Inferior parietal cortex (tissue), 1 donor: ENCODE measurements at regions not wholly inside any gene's neighbourhood (a gene's known extent, or its start where the extent isn't known, plus 50 kb on each side); places are given as distances from the start of the nearest gene placed in this dataset.

Experiments used
- DNase-seq: peaks from one replicate; pipeline ENCODE4 v3.0.0-alpha.2; 2016; ENCODE audit errors: extremely low spot score

DNA sequence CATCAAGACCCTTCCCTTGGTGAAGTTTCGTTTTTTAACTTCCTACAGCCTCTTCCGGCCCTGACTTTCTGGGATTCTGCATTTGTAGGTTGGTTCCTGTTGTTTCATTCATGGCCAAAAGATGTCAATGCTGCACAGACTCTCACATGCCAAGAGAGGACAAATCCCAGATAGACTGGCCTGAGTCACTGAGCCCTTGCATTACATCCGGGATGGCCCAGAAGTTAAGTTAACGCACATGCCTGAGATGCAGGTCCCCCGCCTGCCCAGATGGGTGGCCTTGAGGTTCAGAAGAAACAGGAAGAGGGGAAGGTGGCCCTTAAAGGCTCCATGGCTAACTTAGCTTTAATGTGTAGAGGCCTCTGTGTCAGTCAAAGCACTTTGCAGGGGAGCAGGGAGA lies 51.6 kb upstream of the SRGAP3 start:
- DNase-seq: no peak

DNA sequence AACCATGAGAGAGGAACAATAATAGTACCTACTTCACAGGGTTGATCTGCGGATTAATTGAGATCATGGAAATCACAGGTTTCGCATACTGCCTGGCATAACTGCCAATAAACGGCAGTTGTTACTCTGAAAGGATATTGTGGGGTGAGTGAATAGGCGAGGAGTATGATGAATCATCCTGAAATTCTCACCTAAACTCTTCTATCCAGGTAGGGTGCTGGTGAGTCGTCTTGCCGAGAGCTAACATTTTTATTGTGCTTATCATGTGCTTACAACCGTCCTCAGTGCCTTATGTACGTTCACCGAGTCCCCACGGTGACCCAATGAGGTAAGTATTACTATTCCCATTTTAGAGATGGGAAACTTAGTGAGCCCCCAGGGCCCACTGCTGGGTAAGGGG lies 52.4 kb upstream of the SRGAP3 start:
- no peak for DNase-seq

DNA sequence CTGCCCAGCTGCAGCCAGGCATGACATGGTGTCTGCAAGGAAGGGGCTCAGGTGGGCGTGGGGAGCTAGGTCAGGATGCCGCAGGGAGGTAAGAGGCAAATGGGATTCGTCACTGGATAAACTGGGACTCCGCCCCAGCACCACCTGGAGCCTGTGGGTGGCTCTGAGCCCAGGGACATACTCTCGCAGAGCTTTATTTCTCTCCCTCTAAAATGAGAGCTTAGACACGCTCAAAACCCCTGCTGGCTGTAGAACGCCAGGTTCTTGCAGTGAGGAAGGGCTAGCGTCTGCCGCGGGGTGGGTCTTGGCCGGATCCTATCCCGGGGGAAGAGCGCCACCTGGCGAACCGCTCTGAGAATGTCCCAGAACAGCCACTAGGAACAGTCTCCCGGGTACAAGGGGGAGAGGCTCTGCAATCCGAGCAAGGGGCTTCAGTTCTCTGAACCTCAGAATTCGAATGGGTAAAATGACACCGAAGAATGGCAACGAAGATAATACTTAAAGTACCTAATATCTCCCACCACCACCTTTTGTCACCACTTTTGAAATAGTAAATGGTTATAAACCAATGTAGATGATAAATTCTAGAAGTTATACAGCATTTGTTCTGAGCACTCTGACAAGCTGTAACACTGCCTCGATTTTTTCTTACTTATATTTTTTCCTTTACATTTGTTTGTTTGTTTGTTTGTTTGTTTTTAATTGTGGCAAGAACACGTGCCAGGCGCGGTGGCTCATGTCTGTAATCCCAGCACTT lies 53.2 kb upstream of the SRGAP3 start:
- DNase-seq: peak; percentile 92

DNA sequence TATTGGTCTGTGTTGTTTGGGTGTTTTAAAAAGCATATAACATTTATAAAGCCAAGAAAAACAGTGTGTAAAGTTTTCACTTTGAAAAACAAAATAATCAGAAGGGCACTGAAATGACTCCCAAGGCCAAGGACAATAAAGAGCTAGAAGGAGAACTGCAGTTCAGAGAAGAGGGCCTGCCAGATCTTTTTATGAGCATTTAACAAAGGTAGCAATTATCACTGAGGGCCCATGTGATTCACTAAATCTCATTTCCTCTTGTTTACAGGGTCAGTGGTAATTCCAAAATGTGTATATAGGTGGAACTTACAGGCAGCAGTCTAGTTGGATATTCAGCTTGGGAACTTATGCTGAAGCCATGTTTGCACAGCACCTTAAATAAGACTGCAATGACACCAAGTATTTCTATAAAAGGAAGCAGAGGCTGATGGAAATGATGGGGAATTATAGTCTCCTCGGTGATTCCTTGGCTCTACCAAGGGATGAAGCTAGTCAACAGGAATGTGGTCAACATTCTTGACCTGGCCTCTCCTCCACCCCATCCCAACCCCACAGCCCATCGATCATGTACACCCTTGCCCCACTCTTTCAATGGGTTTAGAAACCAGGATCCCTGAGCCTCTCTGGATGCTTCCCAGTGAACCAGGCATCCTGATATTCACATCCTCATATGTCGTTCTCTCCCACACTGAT lies 54.4 kb upstream of the THUMPD3 start:
- no peak for DNase-seq

DNA sequence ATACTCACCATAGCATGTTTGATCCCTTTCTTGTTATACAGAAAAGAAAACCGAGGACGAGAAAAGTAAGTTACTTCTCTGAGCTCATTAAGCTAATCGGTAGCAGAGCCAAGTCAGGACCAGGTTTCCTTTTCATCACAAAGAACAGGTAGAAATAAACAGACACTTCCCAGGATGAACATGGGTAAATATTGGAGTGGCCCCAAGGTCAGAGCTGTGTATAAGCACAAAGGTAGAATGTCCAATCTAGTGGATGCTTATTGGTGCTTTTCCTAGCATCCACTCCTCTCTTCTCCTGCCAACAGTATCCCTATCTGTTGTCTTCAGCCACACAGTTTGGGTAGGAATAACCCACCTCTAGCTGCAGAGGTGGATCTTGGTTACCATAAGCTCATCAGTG lies 52.8 kb upstream of the THUMPD3 start:
- DNase-seq: no peak

DNA sequence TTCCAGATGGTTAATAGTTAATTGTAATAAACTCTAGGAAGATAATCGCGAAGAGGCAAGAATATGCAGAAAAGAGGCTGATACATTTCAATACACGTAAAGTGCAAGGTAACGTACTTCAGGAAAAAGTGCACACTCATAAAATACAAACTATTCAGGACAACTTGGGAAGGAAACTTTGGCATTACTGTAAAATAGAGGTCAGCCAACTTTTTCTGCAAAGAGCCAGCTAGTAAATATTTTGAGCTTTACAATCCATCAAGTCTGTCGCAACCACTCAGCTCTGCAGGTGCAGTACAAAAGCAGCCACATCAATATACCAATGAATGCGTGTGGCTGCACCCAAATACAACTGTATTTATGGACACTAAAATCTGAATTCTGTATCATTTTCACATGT lies 51.6 kb upstream of the THUMPD3 start:
- DNase-seq: no peak
